HEK293T (cell line): ENCODE measurements at regions not wholly inside any gene's neighbourhood (a gene's known extent, or its start where the extent isn't known, plus 50 kb on each side); places are given as distances from the start of the nearest gene placed in this dataset.

Experiments used
- ARNT ChIP-seq: fragments of 450-650 bp; IDR thresholded peaks from 2 replicates; pipeline ENCODE4 v1.6.1; 2017; ENCODE audit warnings: mild to moderate bottlenecking
- BHLHE40 ChIP-seq: fragments of 450-650 bp; IDR thresholded peaks from 2 replicates; pipeline ENCODE4 v1.6.1; 2016; ENCODE audit warnings: mild to moderate bottlenecking, moderate library complexity, borderline replicate concordance
- CTBP1 ChIP-seq: fragments of 450-650 bp; IDR thresholded peaks from 2 replicates; pipeline ENCODE4 v1.6.1; 2016; ENCODE audit warnings: borderline replicate concordance
- FOXA1 ChIP-seq: fragments of 450-650 bp; IDR thresholded peaks from 2 replicates; pipeline ENCODE4 v1.6.1; 2016; ENCODE audit warnings: mild to moderate bottlenecking
- FOXM1 ChIP-seq: fragments of 450-650 bp; IDR thresholded peaks from 2 replicates; pipeline ENCODE4 v1.6.1; 2017; ENCODE audit warnings: mild to moderate bottlenecking, borderline replicate concordance
- HDGF ChIP-seq: fragments of 450-650 bp; IDR thresholded peaks from 2 replicates; pipeline ENCODE4 v1.6.1; 2017; ENCODE audit warnings: antibody characterized with exemption, borderline replicate concordance
- L3MBTL2 ChIP-seq: fragments of 450-650 bp; conservative IDR thresholded peaks from 2 replicates; pipeline ENCODE4 v1.6.1; 2016; ENCODE audit warnings: mild to moderate bottlenecking
- LEF1 ChIP-seq: fragments of 450-650 bp; IDR thresholded peaks from 2 replicates; pipeline ENCODE4 v1.6.1; 2017; ENCODE audit warnings: mild to moderate bottlenecking, borderline replicate concordance
- SP1 ChIP-seq: fragments of 450-650 bp; IDR thresholded peaks from 2 replicates; pipeline ENCODE4 v1.6.1; 2017
- TARDBP ChIP-seq: fragments of 450-650 bp; IDR thresholded peaks from 2 replicates; pipeline ENCODE4 v1.6.1; 2016
- TF ChIP-seq, protein P1 (sequence below): fragments of 450-650 bp; IDR thresholded peaks from 2 replicates; pipeline ENCODE4 v1.6.1; 2016

DNA sequence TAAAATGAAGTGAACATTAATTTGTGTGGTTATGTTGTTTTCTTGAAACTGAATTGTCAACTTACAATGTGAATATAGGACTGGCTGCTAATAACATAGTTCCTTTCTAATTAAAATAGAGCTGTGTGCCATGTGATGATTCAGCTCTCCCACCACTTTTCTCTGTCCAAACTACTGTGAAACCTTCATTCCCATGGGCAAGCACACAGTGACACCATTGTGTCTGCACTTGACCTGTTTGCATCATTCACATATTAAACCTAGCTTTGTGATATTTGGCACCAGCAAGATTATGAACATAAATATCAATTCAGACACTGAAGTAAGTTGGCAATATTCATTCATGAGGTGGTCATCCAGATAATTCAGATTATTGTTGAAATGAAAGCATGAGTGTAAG lies 78.8 kb upstream of the TCF12 start:
- TF ChIP-seq ARNT (no peak), FOXM1 (no peak), SP1 (no peak), CTBP1 (no peak), HDGF (no peak), TARDBP (no peak), BHLHE40 (no peak), L3MBTL2 (no peak), FOXA1 (no peak), LEF1 (no peak)
- TF ChIP-seq, protein P1, sequence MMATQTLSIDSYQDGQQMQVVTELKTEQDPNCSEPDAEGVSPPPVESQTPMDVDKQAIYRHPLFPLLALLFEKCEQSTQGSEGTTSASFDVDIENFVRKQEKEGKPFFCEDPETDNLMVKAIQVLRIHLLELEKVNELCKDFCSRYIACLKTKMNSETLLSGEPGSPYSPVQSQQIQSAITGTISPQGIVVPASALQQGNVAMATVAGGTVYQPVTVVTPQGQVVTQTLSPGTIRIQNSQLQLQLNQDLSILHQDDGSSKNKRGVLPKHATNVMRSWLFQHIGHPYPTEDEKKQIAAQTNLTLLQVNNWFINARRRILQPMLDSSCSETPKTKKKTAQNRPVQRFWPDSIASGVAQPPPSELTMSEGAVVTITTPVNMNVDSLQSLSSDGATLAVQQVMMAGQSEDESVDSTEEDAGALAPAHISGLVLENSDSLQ, result no peak
